Calu3 (cell line): ENCODE measurements at regions not wholly inside any gene's neighbourhood (a gene's known extent, or its start where the extent isn't known, plus 50 kb on each side); places are given as distances from the start of the nearest gene placed in this dataset.

Experiments used
- BruUV-seq: library from RNA; stranded (reverse); fragments of 400-500 nt; replicated peaks from 2 replicates; lab custom pipeline; 2021; lab: Mats Ljungman, UMichigan
- CTCF ChIA-PET: fragments of 300-600 bp; sonication (Branson Sonifier 250); formaldehyde crosslinking; loops from one replicate; lab custom pipeline; 2022; ENCODE audit warnings: antibody characterized with exemption; lab: Charles Lee
- DNase-seq: peaks from one replicate; pipeline ENCODE4 v3.0.0; 2022
- H3K27ac Mint-ChIP-seq: one replicate; pipeline ENCODE4 v1.8.0; 2022; ENCODE audit warnings: mixed read lengths; ENCODE audit not compliant: unreplicated experiment
- H3K27me3 Mint-ChIP-seq: one replicate; pipeline ENCODE4 v1.8.0; 2022; ENCODE audit warnings: mixed read lengths; ENCODE audit not compliant: unreplicated experiment
- H3K36me3 Mint-ChIP-seq: one replicate; pipeline ENCODE4 v1.8.0; 2022; ENCODE audit warnings: mild to moderate bottlenecking, moderate library complexity, mixed read lengths; ENCODE audit not compliant: insufficient read depth, unreplicated experiment
- H3K4me1 Mint-ChIP-seq: one replicate; pipeline ENCODE4 v1.8.0; 2022; ENCODE audit warnings: mild to moderate bottlenecking, low read depth, mixed read lengths; ENCODE audit not compliant: unreplicated experiment
- H3K4me3 Mint-ChIP-seq: one replicate; pipeline ENCODE4 v1.8.0; 2022; ENCODE audit warnings: mild to moderate bottlenecking, low read depth, moderate library complexity, mixed read lengths; ENCODE audit not compliant: unreplicated experiment
- H3K9me3 Mint-ChIP-seq: one replicate; pipeline ENCODE4 v1.8.0; 2022; ENCODE audit warnings: low read depth, mixed read lengths; ENCODE audit not compliant: unreplicated experiment
- CTCF ChIP-seq: fragments of 200-600 bp; IDR thresholded peaks from one replicate; pipeline ENCODE4 v1.8.0; 2022; ENCODE audit warnings: antibody characterized with exemption; ENCODE audit not compliant: unreplicated experiment
- intact Hi-C: fragments of 100-400 bp; cut with micrococcal nuclease; formaldehyde crosslinking; loops from one replicate; pipeline ENCODE4 v1.10.0; 2022; ENCODE audit not compliant: unreplicated experiment

GRCh38 chr4:81914623-81915022 is 442.9 kb upstream of the RASGEF1B start:
- intact Hi-C loops, result loop anchor here (10.0 kb wide), 4 partner anchors 290 to 510 kb away; no protein-coding TSS in a partner anchor
- H3K4me1 Mint-ChIP-seq, result peaks cover 24% of the 10 kb centered on the region
- no peaks in the 10 kb centered on the region for H3K27me3 Mint-ChIP-seq
- no peaks in the 10 kb centered on the region for H3K9me3 Mint-ChIP-seq
- no peaks in the 10 kb centered on the region for H3K36me3 Mint-ChIP-seq
- H3K4me3 Mint-ChIP-seq, result no peak overlapping the region
- H3K27ac Mint-ChIP-seq, result no peak overlapping the region
- BruUV-seq, result no TSS peak
- CTCF ChIA-PET, result no interaction called here
- no peak for DNase-seq
- no peak for TF ChIP-seq CTCF

GRCh38 chr4:81913427-81913879 is 441.7 kb upstream of the RASGEF1B start:
- DNase-seq, result peak; percentile 45
- peak; percentile 43 for TF ChIP-seq CTCF
- intact Hi-C loops, result loop anchor here (10.0 kb wide), 4 partner anchors 291 to 509 kb away; no protein-coding TSS in a partner anchor
- Mint-ChIP-seq H3K9me3 (no peaks in the 10 kb centered on the region), H3K27ac (no peak overlapping the region), H3K4me1 (peaks cover 20% of the 10 kb centered on the region), H3K4me3 (no peak overlapping the region), H3K36me3 (no peaks in the 10 kb centered on the region), H3K27me3 (no peaks in the 10 kb centered on the region)
- CTCF ChIA-PET, result interaction anchor here (0.7 kb wide), 1 partner anchor 507 kb away, joined by 6 read pairs; no protein-coding TSS in a partner anchor
- BruUV-seq, result no TSS peak

- BruUV-seq, result no TSS peak
Observed at GRCh38 chr4:81912376-81913030, 440.8 kb upstream of the RASGEF1B start.

GRCh38 chr4:81906905-81907304 is 435.2 kb upstream of the RASGEF1B start:
- no peak for TF ChIP-seq CTCF
- no peak overlapping the region for H3K27ac Mint-ChIP-seq
- no peak overlapping the region for H3K4me3 Mint-ChIP-seq
- H3K36me3 Mint-ChIP-seq, result no peaks in the 10 kb centered on the region
- no peak for DNase-seq
- CTCF ChIA-PET, result no interaction called here
- peaks cover 30% of the 10 kb centered on the region for H3K4me1 Mint-ChIP-seq
- BruUV-seq, result no TSS peak
- H3K27me3 Mint-ChIP-seq, result no peaks in the 10 kb centered on the region
- intact Hi-C loops, result no loop called here
- no peaks in the 10 kb centered on the region for H3K9me3 Mint-ChIP-seq

More at GRCh38 chr4:81912376-81913030, 440.8 kb upstream of the RASGEF1B start:
- Mint-ChIP-seq H3K36me3 (no peaks in the 10 kb centered on the region), H3K4me1 (peaks cover 20% of the 10 kb centered on the region), H3K27me3 (no peaks in the 10 kb centered on the region), H3K9me3 (no peaks in the 10 kb centered on the region), H3K27ac (no peak overlapping the region), H3K4me3 (no peak overlapping the region)
- no peak for DNase-seq
- no peak for TF ChIP-seq CTCF
- CTCF ChIA-PET, result interaction anchor here (1.2 kb wide), 1 partner anchor 10 kb away, joined by 3 read pairs; no protein-coding TSS in a partner anchor
- intact Hi-C loops, result loop anchor here (10.0 kb wide), 4 partner anchors 292 to 508 kb away; no protein-coding TSS in a partner anchor
